ENCODE measurements at regions not wholly inside any gene's neighbourhood (a gene's known extent, or its start where the extent isn't known, plus 50 kb on each side); places are given as distances from the start of the nearest gene placed in this dataset.
"Not testable (repeated sequence)": the region's sequence is repeated elsewhere in the genome, so short reads cannot be mapped to it uniquely, and the experiment has no call there.

DNA sequence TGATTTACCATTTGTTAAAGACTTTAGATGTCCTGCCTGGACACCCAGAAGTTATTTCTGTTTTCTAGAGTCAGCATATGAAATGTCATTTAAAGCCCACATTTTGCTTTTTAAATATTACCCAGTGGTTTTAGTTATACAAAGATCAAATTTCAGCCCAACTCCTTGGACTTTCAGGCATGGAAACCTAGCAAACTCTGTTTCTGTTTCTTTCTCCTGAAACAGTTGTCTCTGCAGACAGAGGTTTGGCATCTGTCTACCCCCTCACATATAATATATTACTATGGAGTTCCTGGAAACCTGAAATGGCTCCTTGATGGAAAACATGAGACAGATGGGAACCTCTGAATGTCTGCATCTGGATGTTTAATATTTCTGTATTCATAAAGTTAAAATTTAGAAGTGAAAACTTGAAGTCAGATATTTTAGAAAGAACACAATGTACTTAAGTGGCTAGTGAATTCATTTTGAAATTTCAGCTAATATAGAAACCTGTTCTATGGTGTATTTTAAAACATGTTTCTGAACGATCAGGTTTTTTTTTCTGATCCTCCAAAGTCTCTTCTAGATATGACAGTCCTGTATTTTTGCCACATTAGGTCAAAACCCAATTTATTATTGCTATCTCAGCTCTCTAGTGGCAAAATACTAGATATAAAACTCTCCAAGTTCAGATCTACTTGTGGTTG, 743.3 kb downstream of the CD109 start:
- TF ChIP-seq, protein P1, sequence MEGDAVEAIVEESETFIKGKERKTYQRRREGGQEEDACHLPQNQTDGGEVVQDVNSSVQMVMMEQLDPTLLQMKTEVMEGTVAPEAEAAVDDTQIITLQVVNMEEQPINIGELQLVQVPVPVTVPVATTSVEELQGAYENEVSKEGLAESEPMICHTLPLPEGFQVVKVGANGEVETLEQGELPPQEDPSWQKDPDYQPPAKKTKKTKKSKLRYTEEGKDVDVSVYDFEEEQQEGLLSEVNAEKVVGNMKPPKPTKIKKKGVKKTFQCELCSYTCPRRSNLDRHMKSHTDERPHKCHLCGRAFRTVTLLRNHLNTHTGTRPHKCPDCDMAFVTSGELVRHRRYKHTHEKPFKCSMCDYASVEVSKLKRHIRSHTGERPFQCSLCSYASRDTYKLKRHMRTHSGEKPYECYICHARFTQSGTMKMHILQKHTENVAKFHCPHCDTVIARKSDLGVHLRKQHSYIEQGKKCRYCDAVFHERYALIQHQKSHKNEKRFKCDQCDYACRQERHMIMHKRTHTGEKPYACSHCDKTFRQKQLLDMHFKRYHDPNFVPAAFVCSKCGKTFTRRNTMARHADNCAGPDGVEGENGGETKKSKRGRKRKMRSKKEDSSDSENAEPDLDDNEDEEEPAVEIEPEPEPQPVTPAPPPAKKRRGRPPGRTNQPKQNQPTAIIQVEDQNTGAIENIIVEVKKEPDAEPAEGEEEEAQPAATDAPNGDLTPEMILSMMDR (IDR thresholded peaks at IDR 0.05; ENCODE audit: borderline replicate concordance, extremely low read depth, insufficient read depth) = no peak
- Histone ChIP-seq H3K27ac (ENCODE audit: low read depth in 2 of 2, low read length in 2 of 2) (no peak overlapping the region), H3K9ac (ENCODE audit: low read length in 3 of 3) (no peak overlapping the region), H3K36me3 (ENCODE audit: control insufficient read depth in 2 of 3, insufficient read depth in 3 of 3, low read length in 3 of 3) (no peaks in the 10 kb centered on the region), H3K9me3 (ENCODE audit: control insufficient read depth in 2 of 3, insufficient read depth in 1 of 3, low read length in 3 of 3) (no peaks in the 10 kb centered on the region), H3K4me1 (ENCODE audit: control insufficient read depth in 2 of 3, insufficient read depth in 2 of 3, low read depth in 1 of 3, low read length in 3 of 3) (no peaks in the 10 kb centered on the region), H3K4me3 (ENCODE audit: low read length in 3 of 3) (no peak overlapping the region), H3K27me3 (ENCODE audit: control insufficient read depth, insufficient read depth, low read length) (no peaks in the 10 kb centered on the region)
- DNase-seq = no peak
- intact Hi-C loops (cut with DNase I) = no loop called here
- no peak for FAIRE-seq

DNA sequence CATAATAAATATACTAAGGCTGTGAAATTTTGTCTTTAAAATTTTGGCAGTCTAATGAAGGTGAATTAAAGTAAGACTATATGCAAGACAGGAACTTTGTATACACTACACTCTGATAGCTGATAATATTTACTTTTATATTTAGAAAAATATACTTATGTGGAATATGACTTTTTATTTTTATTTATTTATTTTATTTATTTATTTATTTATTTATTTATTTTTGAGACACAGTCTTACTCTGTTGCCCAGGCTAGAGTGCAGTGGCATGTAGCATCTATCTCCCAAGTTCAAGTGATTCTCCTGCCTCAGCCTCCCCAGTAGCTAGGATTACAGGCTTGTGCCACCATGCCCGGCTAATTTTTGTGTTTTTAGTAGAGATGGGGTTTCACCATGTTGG, 742.4 kb downstream of the CD109 start:
- DNase-seq; FAIRE-seq; H3K4me3 ChIP-seq (ENCODE audit: low read length in 3 of 3); H3K9me3 ChIP-seq (ENCODE audit: control insufficient read depth in 2 of 3, insufficient read depth in 1 of 3, low read length in 3 of 3); H3K27ac ChIP-seq (ENCODE audit: low read depth in 2 of 2, low read length in 2 of 2); H3K36me3 ChIP-seq (ENCODE audit: control insufficient read depth in 2 of 3, insufficient read depth in 3 of 3, low read length in 3 of 3); intact Hi-C loops (cut with DNase I); H3K4me1 ChIP-seq (ENCODE audit: control insufficient read depth in 2 of 3, insufficient read depth in 2 of 3, low read depth in 1 of 3, low read length in 3 of 3); H3K27me3 ChIP-seq (ENCODE audit: control insufficient read depth, insufficient read depth, low read length); H3K9ac ChIP-seq (ENCODE audit: low read length in 3 of 3): not testable (repeated sequence)

DNA sequence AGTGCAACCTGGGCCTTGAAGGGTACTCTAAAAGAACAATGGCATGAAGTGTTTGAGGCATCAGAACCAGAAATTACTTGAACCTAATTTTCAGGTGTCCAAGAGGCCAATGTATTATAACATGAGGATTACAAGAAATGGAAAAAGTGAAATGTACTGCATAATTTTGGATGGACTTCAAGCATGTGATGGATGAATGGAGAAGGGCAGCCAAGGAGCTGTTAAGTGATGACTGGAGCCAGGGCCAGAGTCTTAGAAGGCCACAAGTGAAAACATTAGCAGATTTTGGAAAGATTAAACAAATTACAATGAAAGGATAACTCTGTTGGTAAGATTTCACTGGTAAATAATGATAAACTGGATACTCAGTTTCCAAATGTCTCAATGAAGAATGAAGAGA, 738.2 kb downstream of the CD109 start:
- DNase-seq (no peak), FAIRE-seq (no peak)
- no peaks in the 10 kb centered on the region for H3K4me1 ChIP-seq (ENCODE audit: control insufficient read depth in 2 of 3, insufficient read depth in 2 of 3, low read depth in 1 of 3, low read length in 3 of 3)
- TF ChIP-seq, protein P1 (IDR thresholded peaks at IDR 0.05; ENCODE audit: borderline replicate concordance, extremely low read depth, insufficient read depth) = no peak
- H3K36me3 ChIP-seq (ENCODE audit: control insufficient read depth in 2 of 3, insufficient read depth in 3 of 3, low read length in 3 of 3) = no peaks in the 10 kb centered on the region
- H3K27ac ChIP-seq (ENCODE audit: low read depth in 2 of 2, low read length in 2 of 2) = no peak overlapping the region
- no peaks in the 10 kb centered on the region for H3K27me3 ChIP-seq (ENCODE audit: control insufficient read depth, insufficient read depth, low read length)
- no peak overlapping the region for H3K9ac ChIP-seq (ENCODE audit: low read length in 3 of 3)
- intact Hi-C loops (cut with DNase I) = no loop called here
- H3K4me3 ChIP-seq (ENCODE audit: low read length in 3 of 3) = no peak overlapping the region
- H3K9me3 ChIP-seq (ENCODE audit: control insufficient read depth in 2 of 3, insufficient read depth in 1 of 3, low read length in 3 of 3) = no peaks in the 10 kb centered on the region

DNA sequence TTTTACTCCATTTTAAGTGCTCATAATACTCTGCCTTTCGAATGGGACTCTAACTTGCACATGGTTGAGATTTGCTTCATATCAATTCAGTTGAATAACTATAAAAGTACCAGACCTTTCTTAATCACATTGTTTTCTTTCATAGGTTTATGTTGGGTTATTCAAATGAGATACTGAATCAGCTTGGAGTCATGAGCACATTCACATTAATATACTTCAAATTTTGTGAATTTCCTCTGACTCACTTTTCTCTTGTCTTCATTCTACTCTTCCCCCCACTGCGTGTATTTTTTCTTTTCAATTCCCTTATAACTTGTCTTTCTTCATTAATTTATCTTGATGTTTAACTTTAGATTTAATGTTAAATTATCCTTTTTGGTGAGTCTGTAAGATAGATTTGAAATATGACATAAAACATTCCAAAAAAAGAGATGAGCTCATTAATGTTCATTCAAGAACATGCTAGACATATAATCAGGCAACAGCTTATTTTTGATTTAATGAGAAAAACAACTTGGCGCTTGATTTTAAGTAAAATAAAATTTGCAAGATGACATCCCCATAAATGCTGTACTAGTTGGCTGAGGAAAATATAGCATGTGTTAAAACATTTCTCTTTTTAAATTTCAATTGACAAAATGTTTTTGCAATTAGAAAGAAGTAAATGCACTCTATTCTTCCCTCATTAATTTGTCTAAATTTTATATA, 736.0 kb downstream of the CD109 start:
- Histone ChIP-seq H3K4me1 (ENCODE audit: control insufficient read depth in 2 of 3, insufficient read depth in 2 of 3, low read depth in 1 of 3, low read length in 3 of 3) (no peaks in the 10 kb centered on the region), H3K27me3 (ENCODE audit: control insufficient read depth, insufficient read depth, low read length) (no peaks in the 10 kb centered on the region), H3K4me3 (ENCODE audit: low read length in 3 of 3) (no peak overlapping the region), H3K9me3 (ENCODE audit: control insufficient read depth in 2 of 3, insufficient read depth in 1 of 3, low read length in 3 of 3) (no peaks in the 10 kb centered on the region), H3K27ac (ENCODE audit: low read depth in 2 of 2, low read length in 2 of 2) (no peak overlapping the region), H3K36me3 (ENCODE audit: control insufficient read depth in 2 of 3, insufficient read depth in 3 of 3, low read length in 3 of 3) (no peaks in the 10 kb centered on the region), H3K9ac (ENCODE audit: low read length in 3 of 3) (no peak overlapping the region)
- TF ChIP-seq, protein P1 (IDR thresholded peaks at IDR 0.05; ENCODE audit: borderline replicate concordance, extremely low read depth, insufficient read depth) = no peak
- no peak for DNase-seq
- intact Hi-C loops (cut with DNase I) = no loop called here
- no peak for FAIRE-seq
